Uterus (tissue), 2 donors: ENCODE measurements at regions not wholly inside any gene's neighbourhood (a gene's known extent, or its start where the extent isn't known, plus 50 kb on each side); places are given as distances from the start of the nearest gene placed in this dataset.

Experiments
- POLR2A ChIP-seq, 2 donors: fragments of 450-650 bp; IDR thresholded peaks; one replicate each; pipeline ENCODE4 v1.6.1; 2016; ENCODE audit warnings: antibody characterized with exemption in 2 of 2, mild to moderate bottlenecking in 1 of 2, moderate library complexity in 1 of 2
- TF ChIP-seq, protein P1 (sequence below), 4 experiments: fragments of 200-600 bp in 2 of 4; fragments of 450-650 bp in 2 of 4; sonication (generic) in 2 of 4; IDR thresholded peaks; one replicate each; pipeline ENCODE4 v1.5.1; 2016 to 2019; ENCODE audit warnings: antibody characterized with exemption in 4 of 4, mild to moderate bottlenecking in 2 of 4, moderate library complexity in 1 of 4

DNA sequence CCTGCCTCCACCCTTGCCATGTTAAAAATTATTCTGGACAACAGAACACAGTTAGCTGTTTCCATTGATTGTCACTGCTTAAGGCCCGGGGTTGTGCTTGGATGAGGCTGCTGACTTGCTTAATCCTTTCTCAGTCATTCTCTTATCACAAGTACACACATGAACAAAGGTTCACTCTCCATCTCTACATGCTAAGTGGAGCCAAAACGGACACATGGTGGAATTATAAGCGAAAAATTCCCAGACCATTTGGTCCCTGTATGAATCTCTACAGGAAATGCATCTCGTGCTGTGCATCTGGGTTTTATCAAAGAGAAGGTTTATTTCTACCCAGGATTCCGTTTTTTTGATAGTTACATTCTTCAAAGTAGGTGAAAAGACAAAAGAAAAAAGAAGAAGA is 177.5 kb upstream of the ETAA1 start:
- TF ChIP-seq, protein P1, sequence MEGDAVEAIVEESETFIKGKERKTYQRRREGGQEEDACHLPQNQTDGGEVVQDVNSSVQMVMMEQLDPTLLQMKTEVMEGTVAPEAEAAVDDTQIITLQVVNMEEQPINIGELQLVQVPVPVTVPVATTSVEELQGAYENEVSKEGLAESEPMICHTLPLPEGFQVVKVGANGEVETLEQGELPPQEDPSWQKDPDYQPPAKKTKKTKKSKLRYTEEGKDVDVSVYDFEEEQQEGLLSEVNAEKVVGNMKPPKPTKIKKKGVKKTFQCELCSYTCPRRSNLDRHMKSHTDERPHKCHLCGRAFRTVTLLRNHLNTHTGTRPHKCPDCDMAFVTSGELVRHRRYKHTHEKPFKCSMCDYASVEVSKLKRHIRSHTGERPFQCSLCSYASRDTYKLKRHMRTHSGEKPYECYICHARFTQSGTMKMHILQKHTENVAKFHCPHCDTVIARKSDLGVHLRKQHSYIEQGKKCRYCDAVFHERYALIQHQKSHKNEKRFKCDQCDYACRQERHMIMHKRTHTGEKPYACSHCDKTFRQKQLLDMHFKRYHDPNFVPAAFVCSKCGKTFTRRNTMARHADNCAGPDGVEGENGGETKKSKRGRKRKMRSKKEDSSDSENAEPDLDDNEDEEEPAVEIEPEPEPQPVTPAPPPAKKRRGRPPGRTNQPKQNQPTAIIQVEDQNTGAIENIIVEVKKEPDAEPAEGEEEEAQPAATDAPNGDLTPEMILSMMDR (IDR thresholded peaks at IDR 0.05), result no peak
- TF ChIP-seq POLR2A (IDR thresholded peaks at IDR 0.05), result no peak
